ENCODE measurements at regions not wholly inside any gene's neighbourhood (a gene's known extent, or its start where the extent isn't known, plus 50 kb on each side); places are given as distances from the start of the nearest gene placed in this dataset.

- DNase-seq (ENCODE audit: low read depth): no peak
Measured at GRCh38 chr2:76579911-76580310, 869.2 kb upstream of the GCFC2 start.

- no peak for DNase-seq (ENCODE audit: low read depth)
Measured at GRCh38 chr2:76572981-76573380, 862.3 kb upstream of the GCFC2 start.

GRCh38 chr2:76569819-76570218 lies 859.1 kb upstream of the GCFC2 start:
- no peak for DNase-seq (ENCODE audit: low read depth)

DNA sequence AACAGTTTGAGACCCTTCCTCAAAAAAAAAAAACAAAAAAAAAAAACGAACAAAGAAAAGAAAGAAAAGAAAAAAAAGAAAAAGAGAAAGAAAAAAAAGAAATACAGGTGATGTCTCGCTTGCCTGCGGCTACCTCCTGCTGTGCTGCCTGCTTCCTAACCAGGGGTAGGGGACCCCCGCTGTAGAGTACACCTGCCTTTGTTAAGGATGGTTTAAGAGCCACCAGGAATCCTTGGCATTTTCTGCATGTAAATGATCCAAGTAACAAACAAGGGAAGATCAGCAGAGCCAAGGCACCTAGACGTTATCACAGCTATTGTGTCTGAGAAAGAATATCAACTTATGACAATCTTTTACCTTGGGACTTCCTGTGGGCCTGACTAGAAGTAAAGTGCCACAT lies 856.8 kb upstream of the GCFC2 start:
- DNase-seq (ENCODE audit: low read depth): no peak

DNA sequence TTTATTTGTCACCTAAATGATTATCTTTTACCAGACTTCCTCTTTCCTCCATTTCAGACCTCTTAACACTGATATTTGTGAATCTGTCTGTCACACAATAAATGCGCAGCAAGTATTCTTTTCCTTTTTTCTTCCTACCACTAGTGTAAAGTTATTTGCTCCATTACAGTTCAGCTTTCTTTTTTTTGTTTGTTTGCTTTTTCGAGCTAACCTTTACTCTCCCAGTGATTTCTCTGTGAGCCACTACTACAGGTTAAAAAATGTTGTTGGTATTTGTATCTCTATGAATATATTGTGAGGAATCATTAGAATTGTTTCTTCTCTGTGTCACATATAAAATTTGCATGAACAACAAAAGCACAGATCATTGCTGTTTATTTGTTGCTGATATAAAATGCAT lies 854.0 kb upstream of the GCFC2 start:
- DNase-seq (ENCODE audit: low read depth): no peak

DNA sequence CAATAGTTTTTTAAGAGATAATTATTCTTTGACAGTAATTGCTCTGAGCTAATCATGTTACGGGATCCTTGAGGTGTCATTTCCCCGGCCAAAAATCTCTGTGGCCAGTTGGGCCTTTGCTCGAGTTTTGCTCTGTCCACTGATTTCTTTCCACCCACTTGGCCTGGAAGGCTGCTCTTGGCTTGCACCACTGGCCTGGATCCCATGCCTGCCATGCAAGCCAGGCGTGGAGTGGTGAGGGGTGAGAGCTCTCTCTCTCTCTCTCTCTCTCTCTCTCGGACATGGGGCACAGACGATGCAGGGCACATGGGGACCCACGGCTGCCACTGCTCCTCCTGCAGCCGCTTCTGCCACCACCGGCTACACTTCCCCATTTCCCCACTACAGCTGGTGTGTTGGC lies 853.0 kb upstream of the GCFC2 start:
- DNase-seq (ENCODE audit: low read depth): no peak

DNA sequence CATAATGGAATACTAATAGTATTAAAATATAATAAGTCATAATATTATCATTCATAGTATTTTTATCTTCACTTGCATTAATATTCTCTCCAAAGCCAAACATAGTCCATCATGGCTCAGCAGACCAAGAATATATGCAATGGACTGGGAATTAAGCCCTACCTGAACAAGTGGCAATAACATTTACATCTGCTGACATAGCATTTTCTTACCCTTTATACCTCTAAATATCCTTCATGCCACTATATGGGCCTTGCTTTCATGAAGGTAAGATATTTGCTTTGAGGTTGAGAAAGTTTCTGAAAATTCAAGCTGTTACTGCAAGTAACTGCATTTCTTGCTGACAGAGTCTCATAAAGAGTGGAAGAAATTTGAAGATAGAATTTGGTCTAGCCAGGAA lies 847.4 kb upstream of the GCFC2 start:
- DNase-seq (ENCODE audit: low read depth): no peak

GRCh38 chr2:76556018-76556417 lies 845.3 kb upstream of the GCFC2 start:
- no peak for DNase-seq (ENCODE audit: low read depth)

DNA sequence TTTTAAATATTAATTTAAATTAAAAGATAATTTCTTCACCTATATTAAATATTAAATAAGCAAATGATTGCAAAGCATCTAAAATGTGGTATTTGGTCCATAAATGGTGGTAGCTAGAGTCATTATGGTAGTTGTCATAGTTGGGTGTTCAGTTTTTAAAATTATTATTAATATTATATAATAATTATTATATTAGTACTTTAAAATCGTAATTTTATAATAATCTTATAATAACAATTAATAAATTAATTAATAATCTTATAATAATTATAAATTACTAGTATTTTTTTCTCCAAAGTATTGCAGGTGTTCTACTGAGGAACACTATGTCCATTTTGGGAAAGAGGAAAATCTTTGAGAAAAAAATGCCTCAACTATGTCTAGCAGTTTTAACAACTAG lies 835.5 kb upstream of the GCFC2 start:
- DNase-seq (ENCODE audit: low read depth): no peak

- no peak for DNase-seq (ENCODE audit: low read depth)
Measured at GRCh38 chr2:76544901-76545300, 834.2 kb upstream of the GCFC2 start.

DNA sequence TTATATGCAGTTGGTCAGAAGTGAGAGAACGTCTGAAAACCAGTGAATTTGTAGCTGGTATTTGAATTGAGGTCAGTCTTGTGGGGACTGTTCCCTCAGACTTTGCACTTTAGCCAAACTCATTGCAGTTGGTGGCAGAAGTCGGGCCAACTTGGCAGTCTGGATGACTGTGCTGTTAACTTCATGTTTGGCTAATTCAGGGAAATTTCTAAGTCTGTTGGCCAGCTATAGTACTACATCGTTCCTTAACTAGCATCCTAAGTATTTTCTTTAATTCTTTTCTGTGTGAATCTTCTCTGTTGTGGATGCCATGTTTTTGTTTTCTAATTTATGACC lies 806.8 kb upstream of the GCFC2 start:
- DNase-seq (ENCODE audit: low read depth): no peak

DNA sequence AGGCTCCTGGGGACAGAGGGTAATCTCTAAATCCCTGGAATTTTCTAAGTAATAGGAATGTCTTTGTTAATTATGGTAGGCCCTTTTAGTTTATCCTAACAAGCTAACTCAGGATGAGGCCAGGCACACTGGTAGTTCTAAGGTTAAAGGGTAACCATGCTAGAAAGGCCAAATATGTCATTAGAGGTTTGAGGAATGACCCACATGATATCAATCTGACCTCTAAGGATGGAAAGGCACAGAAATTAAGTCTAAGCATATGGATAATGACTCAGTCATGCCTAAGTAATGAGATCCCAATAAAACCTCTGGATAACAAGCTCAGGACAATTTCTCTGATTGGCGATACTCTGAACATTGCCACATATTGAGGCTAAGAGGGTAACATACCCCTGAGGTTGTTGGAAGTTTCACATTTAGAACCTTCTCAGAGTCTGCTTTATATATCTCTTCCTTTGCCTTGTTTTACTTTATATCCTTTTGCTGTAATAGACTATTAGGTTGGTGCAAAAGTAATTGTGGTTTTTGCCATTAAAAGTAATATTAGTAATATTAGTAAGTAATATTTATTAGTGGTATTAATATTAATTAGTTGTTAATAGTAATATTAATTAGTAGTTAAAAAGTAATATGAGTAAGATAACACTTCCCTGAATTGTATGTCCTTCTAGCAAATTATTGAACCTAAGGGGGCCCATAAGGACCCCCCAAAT lies 806.3 kb upstream of the GCFC2 start:
- DNase-seq (ENCODE audit: low read depth): no peak

- no peak for DNase-seq (ENCODE audit: low read depth)
Measured at GRCh38 chr2:76512201-76512820, 801.6 kb upstream of the GCFC2 start.

GRCh38 chr2:76506538-76506937 lies 795.8 kb upstream of the GCFC2 start:
- DNase-seq (ENCODE audit: low read depth): no peak

- DNase-seq (ENCODE audit: low read depth): no peak
Measured at GRCh38 chr2:76501641-76502040, 790.9 kb upstream of the GCFC2 start.

GRCh38 chr2:76498360-76498759 lies 787.6 kb upstream of the GCFC2 start:
- no peak for DNase-seq (ENCODE audit: low read depth)

- no peak for DNase-seq (ENCODE audit: low read depth)
Measured at GRCh38 chr2:76491503-76491902, 780.8 kb upstream of the GCFC2 start.

DNA sequence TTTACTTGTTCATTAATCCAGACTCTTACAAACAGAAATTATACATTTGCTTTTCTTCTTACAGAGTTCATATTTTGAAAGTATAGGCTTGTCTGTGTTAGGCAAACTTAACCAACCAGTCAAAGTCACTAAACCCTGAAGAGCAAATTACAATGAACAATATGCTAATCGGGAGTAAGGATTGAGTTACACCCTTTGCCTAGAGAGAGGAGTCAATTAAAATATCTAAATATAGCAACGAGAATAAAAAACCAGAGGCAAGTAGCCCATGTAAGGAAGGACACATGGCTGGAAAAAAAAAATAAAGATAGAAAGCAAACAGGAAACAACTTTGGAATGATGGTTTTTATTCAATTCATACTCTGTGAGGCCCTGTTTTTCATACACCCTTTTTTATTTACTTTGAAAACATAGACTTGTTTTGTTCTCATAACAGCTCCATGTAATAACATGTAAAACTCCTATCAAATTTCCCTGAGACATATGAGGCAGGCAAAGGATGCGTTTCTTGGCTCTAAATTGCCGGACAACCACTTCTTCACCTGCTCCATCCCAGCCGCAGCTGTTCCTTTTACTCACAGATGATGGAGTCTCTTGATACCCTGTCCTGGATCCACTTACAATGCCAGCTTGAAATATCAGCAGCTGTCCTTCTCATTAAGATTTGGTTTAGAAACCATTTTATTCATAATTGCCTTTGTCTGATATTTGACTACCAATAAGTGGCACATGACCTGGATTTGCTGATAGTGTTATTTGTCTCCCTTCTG lies 767.7 kb upstream of the GCFC2 start:
- DNase-seq (ENCODE audit: low read depth): no peak

DNA sequence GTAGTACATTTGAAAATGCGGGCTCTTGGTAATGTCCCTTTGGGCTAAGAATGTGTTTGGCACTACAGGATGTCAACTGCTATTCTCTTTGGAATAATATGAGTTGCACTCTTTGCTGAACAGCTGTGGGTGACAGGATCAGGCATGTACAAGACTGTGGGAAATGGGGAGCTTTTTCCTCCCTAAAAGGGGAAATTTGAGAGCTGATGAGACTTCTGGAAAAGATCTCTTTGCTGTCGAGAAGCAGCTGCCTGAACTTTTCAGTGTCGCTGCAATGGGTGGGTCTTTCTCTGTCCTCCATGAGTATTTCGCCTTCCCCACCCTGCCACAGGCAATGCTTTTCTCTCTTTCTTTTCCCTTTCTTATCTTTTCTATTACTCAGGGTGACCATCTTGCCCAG lies 762.2 kb upstream of the GCFC2 start:
- DNase-seq (ENCODE audit: low read depth): no peak

- DNase-seq (ENCODE audit: low read depth): no peak
Measured at GRCh38 chr2:76469066-76469465, 758.4 kb upstream of the GCFC2 start.

GRCh38 chr2:76467326-76467725 lies 756.6 kb upstream of the GCFC2 start:
- no peak for DNase-seq (ENCODE audit: low read depth)

DNA sequence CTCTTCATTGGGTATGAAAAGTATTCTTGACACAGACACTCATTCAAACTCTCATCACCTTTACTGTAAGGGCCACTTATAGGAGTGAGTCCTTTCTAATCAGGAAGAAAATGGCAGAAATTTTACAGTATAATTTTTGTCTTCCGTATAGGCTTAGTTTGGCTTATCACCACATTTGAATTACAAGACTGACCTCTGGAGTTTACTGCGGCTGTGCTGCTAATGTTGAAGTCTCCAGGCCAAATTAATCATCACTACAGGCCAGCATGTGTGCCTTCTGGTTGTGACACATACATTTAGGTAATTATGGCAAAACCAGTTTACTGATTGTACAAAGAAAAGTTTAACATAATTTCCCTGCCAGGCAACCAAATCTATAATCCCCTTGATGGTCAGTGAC lies 753.6 kb upstream of the GCFC2 start:
- DNase-seq (ENCODE audit: low read depth): no peak

DNA sequence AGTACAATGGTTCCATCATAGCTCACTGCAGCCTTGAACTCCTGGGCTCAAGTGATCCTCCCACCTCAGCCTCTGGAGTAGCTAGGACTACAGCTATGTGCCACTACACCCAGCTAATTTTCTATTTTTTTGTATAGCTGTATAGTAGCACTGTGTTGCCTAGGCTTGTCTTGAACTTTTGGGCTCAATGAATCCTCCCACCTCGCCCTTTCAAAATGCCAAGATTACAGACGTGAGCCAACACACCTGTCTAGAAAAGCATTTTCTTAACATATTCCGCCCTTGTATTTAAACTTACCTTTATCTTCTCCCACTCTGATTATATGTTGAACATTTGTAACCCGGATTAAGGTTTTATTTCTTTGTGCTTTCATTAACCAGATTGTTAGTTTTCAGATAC lies 750.7 kb upstream of the GCFC2 start:
- DNase-seq (ENCODE audit: low read depth): no peak

GRCh38 chr2:76455910-76456309 lies 745.2 kb upstream of the GCFC2 start:
- DNase-seq (ENCODE audit: low read depth): no peak

Measured in non-pigmented ciliary epithelial cell (primary cell).